Hematopoietic multipotent progenitor cell treated with erythropoietin and hydrocortisone succinate and interleukin-3 and kit ligand, for 15 days (in vitro differentiated cells): ENCODE measurements at regions not wholly inside any gene's neighbourhood (a gene's known extent, or its start where the extent isn't known, plus 50 kb on each side); places are given as distances from the start of the nearest gene placed in this dataset.
"Not testable (repeated sequence)": the region's sequence is repeated elsewhere in the genome, so short reads cannot be mapped to it uniquely, and the experiment has no call there.

Source experiments
- DNase-seq: peaks from one replicate; pipeline ENCODE4 v3.0.0-alpha.2; 2015; ENCODE audit warnings: low spot score

DNA sequence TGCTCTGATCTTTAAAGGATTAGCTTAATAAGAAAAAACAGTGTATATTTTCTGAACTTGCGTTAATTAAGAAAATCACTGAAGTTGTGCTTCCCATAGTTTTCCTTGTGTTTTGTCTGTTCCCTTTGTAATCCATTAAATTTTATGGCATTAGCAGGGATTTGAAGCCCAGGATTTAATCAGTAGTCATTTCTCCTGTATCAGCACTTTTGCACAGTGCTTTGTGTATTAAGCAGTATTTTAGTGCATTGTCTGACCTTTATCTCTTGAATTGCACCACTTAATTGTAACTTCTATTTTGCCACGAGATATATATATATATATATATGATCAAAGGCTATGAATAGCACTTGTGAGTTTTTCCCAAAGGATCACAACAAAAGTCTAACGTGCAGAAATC, 133.7 kb downstream of the S1PR1 start:
- DNase-seq = no peak

GRCh38 chr1:101371259-101371658, 134.4 kb downstream of the S1PR1 start:
- no peak for DNase-seq

DNA sequence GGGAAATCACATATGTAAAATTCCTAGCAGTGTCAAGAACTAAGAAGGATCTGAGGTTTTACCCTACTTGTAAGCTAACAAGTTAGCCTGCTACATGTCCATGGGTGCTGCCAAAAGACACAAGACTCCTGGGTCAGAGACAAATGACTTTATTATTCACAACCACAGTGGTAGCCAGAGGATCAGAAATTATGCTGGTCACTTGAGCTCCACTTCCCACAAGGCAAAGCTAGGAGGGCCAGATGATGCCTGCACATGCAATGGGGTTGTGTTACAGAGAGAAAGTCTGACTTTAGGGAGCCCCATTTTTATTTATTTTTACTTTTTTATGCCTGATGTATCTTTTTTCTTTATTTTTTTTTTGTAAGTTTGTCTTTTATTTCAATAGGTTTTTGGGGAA, 136.8 kb downstream of the S1PR1 start:
- DNase-seq = no peak

DNA sequence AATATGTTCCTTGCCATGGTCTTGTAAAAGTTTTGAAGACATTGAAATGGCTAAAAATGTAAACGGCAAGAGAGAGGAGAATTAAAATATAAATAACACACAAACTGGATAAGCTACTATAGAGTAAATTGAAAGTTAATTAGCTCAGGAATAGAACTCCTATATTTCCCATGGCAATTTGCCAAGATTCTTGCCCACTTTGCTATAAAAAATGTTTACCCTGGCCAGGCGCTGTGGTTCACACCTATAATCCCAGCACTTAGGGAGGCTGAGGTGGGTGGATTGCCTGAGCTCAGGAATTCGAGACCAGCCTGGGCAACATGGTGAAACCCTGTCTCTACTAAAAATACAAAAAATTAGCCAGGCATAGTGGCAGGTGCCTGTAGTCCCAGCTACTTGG, 138.6 kb downstream of the S1PR1 start:
- not testable (repeated sequence) for DNase-seq

- DNase-seq = no peak
Observed at GRCh38 chr1:101376121-101377083, 139.6 kb downstream of the S1PR1 start.

GRCh38 chr1:101377084-101377835, 140.4 kb downstream of the S1PR1 start:
- DNase-seq = no peak

DNA sequence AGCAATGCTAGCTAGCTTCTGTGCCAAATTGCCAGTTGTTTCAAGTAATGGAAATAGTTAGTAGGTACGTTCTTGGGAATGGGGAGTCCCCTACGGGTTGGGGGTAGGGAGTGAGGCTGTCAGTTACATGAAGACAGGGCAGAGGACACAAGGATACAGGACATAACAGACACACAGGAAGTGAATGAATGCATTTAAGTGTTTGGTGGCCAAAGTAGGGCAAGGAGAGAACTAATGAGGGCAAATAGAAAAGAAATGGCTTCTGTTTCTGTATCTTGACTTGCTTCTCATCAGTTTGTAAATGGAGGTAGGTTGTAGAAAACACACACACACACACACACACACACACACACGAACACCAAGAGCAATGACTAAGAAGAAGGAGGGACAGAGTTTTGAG, 142.2 kb downstream of the S1PR1 start:
- DNase-seq = no peak

DNA sequence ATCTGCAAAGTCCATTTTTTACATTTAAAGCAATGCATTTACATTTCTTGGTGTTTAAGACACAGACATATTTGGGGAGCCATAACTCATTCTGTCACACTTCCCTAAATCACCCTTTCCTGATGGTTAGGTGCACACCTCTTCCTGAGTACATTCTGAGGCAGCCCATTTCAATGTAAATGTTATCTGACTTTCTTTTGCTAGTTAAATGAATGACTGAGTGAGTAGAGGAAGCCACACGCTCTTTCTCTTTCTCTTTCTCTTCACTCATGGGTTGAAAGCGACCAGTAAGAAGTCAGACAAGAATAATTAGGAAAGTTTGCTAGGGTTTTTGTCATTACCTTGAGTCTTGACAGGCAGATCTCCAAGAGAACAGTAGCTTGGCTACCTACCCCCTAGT, 143.1 kb downstream of the S1PR1 start:
- DNase-seq = no peak

DNA sequence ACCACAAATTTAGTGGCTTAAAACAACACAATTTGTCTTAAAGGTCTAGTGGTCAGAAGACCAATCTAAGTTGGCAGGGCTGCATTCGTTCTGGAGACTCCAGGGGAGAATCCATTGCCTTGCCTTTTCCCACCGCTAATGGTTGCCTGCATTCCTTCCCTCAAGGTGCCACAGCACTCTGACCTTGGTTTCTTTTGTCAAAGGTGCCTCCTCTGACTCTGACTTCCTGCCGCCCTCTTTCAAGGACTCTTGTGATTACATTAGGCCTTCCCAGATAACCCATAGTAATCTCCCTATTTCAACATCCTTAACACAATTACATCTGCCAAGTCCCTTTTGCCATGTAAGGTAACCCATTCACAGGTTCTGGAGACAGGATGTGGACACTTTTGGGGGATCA, 145.3 kb downstream of the S1PR1 start:
- DNase-seq = no peak

GRCh38 chr1:101388904-101389546, 152.2 kb downstream of the S1PR1 start:
- DNase-seq = no peak

GRCh38 chr1:101389547-101389929, 152.7 kb downstream of the S1PR1 start:
- DNase-seq = no peak

DNA sequence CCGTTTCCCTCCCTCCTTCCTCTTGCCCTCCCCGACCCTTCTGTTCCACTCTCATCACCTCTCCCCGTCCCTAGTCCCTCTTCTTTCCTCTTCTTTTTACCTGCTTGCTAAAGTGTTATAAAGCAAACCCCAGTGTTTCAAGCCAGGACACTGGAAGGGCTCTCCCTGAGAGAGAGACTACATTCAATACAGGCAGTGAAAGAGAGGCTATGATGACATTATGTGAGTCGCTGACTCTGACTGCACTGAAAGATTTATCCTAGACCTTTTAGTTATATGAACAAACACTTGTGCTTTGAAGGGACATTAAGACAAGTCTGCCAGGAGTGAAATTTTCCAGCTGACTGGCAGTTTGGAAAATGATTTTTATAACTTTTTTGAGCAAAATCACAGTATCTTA, 155.7 kb downstream of the S1PR1 start:
- DNase-seq = no peak

- no peak for DNase-seq
Observed at GRCh38 chr1:101394041-101394440, 157.2 kb downstream of the S1PR1 start.

DNA sequence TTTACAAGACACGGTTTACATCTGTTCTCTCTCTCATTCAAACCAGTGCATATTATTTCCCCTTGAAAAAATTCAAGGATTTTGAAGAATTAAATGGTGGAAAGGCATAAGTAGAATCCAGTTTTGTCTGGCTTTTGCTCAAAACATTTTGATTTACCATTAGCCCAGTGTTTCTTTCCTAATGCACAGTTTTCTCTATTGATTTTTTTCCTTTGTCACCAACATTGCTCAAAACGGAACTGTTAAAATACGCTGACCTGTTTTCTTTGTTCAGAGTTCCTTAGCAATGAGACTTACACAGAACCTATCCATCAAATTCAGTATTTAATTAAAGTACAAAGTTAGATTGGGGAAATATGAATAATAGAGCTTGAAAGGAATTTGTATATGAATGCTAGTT, 162.4 kb downstream of the S1PR1 start:
- no peak for DNase-seq

DNA sequence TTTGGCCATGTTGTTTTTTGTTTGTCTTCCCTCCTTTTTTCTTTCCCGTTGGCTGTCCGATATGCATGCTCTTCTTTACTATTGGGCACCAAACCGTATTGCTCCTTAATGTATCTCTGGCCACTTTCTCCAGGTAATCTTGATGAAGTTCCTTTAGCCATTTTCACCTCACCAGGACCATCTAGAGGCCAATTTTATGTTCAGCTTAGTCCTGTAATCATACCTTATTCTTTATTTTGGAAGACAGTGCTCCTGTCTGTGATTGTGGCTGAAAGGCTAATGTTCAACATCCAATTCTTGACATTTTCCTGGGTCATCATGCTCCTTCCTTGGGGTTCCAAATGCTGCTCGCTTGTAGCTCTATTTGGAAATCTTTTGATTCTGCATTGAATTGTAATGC, 169.5 kb downstream of the S1PR1 start:
- no peak for DNase-seq

GRCh38 chr1:101406681-101407080, 169.9 kb downstream of the S1PR1 start:
- DNase-seq = no peak

- DNase-seq = no peak
Observed at GRCh38 chr1:101407505-101408211, 170.8 kb downstream of the S1PR1 start.

DNA sequence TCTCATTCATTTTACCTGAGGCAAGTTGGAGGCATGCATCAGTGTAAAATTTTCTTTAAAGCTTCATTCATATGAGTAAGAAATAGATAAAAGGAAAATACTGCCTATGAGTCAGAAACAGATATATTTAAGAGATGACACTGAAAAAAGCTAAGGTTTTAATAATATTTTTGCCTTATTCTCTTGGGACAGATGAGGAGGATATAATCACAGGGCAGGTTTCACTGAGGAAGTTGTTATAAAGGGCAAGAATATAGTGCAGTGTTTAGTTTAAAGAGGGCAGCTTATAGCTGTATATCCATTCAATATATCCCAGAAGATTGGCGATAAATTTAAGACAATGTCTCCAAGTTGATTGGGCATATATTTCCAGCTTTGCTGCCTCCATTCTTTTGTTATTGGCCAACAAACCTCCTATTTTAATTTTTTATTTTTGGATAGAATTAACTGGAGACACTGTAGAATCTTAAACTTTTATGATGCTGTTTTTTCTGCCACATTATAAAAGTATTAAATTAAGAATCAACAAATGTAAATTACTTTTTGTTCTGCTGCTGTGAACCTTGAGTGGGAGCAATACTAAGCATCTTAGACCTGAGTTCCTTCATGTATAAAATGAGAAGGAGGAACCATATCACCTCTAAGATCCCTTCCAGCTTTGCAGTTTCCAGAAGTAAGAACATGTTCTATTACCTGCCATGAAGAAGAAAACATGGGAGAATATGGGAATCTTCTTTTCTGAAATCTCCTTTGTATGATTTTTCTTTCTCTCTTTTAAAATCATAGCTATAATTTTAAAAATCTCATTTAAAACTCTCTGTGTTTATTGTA, 171.6 kb downstream of the S1PR1 start:
- DNase-seq = no peak

- DNase-seq = no peak
Observed at GRCh38 chr1:101409102-101409501, 172.3 kb downstream of the S1PR1 start.

DNA sequence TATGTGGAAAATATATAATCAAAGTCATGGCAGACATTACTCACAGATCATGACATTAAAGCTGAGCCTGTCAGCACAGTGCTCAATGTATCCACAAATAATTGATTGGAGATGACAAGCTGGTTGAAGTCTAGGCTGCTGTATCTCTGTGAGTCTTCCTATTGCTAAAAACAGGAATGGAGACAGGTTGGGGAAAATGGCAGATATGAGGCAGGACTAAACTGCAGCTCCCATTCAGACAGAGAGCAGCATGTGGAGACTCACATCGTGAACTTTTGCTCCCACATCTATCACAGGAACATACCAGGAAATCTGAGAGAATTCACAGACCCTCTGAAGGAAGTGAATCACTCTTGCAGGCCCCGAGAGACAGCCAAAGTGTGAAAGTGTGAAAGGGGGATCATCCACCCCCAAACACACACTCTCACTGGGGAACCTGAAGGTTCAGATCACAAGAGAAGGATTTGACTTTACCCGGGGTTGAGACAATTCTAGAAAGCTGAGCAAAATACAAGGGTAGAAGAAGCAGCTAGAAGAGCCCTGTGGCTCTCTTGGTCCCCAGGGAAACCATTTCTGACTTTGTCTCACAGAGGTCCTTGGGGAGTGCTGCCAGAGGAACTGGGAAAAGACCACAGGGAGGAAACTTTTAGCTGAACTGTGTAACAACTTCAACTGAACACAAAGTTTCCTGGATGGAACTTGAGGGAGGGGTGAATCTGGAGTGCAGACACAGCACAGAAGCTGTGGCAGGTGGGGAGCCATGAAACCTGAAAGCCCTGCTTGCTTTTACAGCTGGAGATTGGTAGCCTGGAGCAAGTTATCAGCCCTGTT, 173.4 kb downstream of the S1PR1 start:
- DNase-seq = no peak
